GM21515 (cell line): ENCODE measurements at regions not wholly inside any gene's neighbourhood (a gene's known extent, or its start where the extent isn't known, plus 50 kb on each side); places are given as distances from the start of the nearest gene placed in this dataset.

ENCODE experiments used
- ATAC-seq: cut with Tn5 transposase; IDR thresholded peaks from one replicate; pipeline ENCODE4 v1.9.1; 2021; ENCODE audit not compliant: unreplicated experiment

GRCh38 chr3:148075771-148076716, 621.7 kb upstream of the AGTR1 start:
- ATAC-seq, result no peak

DNA sequence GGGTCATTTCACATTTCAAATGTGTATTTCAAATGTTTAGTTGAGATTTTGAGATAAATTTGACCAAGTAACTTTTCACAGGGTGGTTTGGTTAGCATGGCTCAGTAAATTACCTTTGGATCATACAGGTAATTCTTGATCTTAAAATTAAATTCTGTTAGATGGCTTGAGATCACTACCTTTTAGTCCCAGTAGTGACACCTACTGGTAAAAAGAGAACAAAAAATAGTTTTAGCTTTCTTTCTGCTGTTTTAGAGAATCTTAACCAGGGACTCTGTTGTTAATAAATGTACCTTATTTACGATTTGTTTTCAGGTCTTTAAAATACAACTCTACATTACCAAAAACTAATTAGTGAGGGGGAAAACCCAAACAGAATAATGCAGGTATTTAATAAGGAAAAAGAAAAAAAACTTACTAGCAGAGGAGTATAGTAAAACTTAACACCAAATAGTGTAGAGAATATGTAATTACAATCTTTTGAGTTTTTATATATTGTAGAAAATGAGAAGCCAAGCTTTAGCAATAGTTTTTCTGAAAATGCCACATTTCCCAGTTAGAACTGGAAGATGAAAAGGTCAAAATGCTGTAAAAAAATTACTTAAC, 620.3 kb upstream of the AGTR1 start:
- peak; percentile 72 for ATAC-seq

GRCh38 chr3:148077965-148078364, 619.7 kb upstream of the AGTR1 start:
- no peak for ATAC-seq

DNA sequence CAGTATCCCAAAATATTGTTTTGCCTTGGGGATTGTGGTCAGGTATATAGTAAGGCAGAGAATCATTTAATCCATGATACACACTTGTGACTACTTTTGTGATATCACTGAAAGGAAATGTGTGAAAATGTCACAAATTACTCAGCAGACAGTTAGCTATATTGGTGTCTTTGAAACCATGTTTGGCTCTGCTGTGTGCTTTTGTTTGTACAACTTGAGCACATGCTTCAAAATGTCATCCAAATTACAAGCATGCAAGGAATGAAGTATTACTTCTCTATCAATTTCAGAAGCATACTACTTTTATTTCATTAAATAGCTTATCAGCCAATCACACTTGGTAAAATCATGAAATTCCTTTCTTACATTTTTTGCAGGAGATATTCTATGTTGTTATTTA, 619.0 kb upstream of the AGTR1 start:
- ATAC-seq, result no peak

DNA sequence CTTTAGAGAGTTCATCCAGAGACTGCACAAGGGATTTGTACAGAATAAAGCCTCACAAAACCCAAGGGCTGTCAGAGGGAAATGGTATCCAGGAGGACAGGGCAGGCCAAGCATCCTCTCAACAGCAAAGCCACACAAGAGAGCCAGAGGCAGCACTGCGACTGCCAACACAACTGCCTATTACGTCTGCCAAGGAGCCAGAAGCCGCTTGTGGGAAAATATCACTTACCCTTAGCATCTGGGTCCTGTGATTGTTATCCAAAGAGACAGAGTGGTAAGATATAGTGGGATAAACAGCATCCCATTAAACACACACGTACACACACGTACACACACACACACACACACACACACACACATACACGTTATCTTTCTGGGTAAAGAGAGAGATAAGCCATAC, 618.3 kb upstream of the AGTR1 start:
- no peak for ATAC-seq

DNA sequence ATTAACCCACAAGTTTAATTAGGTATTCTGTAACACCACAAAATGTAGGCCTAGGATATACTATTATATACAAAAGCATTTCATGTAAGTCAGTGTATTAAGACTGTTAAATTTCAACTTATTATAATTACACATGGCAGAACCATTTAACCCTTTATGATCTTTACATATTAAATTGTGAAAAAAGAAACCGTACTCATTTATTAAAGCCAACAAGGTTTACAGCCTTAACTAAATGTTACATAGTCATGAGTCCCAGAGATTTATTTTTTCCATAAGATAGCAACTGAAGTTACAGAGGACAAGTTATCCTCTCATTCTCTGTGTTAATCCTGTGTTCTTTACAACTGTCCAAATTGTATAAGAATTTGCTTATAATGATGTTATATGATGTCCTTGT, 615.8 kb upstream of the AGTR1 start:
- no peak for ATAC-seq

DNA sequence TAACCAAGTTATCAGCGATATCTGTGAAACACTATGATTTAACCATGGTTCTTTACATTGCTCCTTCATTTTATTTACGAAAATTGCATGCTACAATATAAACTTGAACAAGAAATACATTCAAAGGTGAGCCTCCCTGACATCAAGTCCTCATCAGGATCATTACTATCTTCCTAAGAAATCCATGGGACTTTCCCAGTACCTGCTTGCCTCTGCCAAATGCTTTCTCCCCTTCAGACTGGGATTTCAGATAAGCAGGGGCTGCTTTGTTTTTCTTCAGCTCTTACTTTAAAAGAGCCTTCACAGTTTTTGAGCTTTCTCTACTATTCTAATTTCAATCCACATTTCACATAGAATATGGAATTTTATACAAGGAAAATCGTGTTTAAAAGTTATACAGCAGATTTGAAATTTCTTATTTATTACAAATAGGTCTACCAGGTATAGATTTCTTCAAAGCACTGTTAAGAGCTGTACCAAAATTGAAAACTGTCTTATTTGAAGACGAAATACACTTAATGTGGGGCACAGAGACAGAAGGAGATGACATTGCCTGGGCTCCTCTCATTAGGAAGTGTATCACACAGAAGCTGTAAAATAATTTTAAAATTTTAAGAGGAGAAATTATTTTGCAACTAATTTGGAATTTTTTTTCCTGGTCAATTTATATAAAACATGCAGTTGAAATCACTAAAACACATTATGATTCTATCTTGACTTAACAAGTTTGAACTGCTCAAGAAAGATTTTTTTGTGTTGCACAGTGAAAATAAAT, 615.0 kb upstream of the AGTR1 start:
- no peak for ATAC-seq

DNA sequence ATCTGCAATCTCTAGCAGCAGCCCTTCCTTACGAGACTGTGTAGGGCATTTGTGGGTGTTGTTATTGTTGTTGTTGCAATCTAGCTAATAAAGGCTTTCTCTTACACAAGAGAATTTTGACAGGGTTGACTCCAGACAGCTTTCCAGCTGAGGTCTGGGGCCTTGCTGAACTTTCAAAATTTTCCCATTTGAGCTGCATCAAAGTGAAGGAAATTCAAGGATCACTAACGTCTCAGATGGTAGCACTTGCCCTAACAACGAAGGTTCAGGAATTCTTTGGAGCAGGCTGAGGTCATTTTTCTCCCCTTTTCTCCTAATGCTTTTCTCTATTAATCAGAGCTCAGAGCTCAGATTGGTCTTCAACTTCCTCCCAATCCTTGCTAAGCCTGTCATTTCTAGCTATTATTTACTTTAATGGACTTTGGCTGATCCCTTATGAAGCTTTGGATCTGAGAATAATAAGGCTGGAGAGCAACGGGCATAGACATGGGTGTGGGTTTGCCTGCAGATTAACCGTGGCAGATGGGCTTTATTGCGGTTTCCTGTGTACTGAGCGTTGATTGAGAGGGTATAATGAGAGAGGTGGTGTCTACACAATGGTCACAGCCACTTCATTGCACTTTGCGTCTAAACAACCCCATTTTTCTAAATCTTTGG, 614.0 kb upstream of the AGTR1 start:
- no peak for ATAC-seq

DNA sequence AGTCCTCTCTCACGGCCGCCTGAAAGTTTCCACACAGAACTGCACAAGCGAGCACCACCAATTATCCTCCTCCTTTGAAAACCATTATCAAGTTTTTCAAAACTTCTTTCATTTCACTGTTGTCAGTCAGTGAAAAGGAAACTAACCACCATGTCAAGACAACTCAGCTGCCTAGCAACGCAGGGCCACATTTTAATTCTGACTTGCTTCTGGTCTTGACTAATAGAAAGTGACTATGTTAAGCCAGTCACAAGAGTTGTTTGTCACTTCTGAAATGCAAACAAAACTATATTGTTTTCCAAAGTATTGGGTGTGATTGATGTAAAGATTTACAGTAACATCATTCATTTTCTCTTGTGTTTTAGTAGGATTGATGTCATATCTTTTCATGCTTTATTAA, 612.8 kb upstream of the AGTR1 start:
- ATAC-seq, result peak; percentile 81

GRCh38 chr3:148087601-148088371, 609.9 kb upstream of the AGTR1 start:
- no peak for ATAC-seq

GRCh38 chr3:148089171-148089570, 608.5 kb upstream of the AGTR1 start:
- ATAC-seq, result no peak

- ATAC-seq, result no peak
These were observed 607.5 kb upstream of the AGTR1 start for GRCh38 chr3:148090156-148090555.

DNA sequence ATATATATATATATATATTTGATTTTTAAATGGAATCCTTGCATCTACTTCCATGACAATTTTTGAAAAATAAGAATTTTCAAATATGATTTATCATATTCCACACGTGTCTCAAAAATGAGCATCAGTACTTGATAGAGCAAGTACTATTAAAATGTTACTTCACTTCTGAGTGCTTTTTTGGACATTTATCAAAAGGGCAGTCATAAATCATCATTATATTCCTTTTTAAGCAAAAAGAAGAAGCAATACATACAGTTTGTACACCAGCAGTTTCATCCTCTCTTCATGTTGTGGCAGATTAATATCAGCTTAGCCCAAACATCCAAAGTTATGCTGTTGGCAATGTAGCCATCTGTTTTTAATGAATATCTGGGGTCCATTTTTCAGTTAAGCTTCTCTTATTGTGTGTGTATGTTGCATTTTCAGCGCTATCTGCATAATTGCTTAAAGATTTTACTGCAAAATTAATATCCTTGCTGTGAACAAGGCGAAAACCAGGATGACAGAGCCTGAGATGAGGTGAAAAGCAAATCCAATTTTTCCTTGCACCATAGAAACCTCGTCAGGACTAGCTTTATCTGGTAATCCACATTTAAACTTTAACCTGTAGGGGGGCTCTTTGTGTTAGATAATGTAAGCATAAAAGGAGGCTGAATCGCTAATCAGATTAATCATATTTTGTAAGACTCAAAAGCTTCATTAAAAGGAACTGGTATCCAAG, 604.9 kb upstream of the AGTR1 start:
- no peak for ATAC-seq

DNA sequence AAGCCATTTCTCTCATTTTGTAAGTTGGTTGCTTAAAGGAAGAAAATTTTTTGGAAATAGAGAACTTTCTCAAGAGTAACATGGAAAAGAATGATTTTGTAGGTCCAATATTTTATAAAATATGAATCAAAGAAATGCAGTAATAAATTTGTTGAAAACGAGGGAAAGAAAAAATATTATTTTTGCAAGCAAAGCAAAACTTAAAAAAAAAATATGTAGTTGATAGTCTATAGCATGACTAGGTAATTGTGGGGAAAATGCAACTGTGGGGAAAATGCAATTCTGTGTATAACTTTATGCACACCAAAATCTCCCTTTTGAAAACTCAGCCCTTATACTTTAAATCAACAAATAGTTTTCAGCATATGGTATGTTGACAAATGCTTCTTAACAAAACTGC, 604.0 kb upstream of the AGTR1 start:
- no peak for ATAC-seq

- ATAC-seq, result no peak
These were observed 601.7 kb upstream of the AGTR1 start for GRCh38 chr3:148095962-148096361.

GRCh38 chr3:148100476-148100875, 597.2 kb upstream of the AGTR1 start:
- ATAC-seq, result no peak

GRCh38 chr3:148101061-148101460, 596.6 kb upstream of the AGTR1 start:
- no peak for ATAC-seq

DNA sequence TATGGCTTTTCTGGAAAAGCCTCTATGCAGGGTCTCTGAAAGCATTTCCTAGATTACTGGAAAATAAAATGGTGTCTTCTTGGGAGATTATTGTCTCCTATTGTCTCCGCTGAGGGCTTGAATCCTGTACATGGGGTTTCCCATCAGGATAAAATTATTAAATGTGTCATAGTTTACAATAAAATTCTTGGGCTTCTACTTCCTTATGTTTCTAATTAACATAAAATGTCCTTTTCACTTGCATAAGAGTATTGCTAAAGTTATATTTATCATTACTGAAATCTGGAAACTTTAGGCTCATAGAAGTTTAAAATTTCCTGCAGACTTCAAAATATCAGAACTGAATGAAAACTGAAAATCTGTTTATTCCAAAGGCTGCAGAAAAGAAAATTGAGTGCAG, 595.5 kb upstream of the AGTR1 start:
- no peak for ATAC-seq

- ATAC-seq, result no peak
These were observed 591.6 kb upstream of the AGTR1 start for GRCh38 chr3:148106062-148106461.

GRCh38 chr3:148126956-148127355, 570.7 kb upstream of the AGTR1 start:
- no peak for ATAC-seq
